Liver (tissue), 8 donors: ENCODE measurements at regions not wholly inside any gene's neighbourhood (a gene's known extent, or its start where the extent isn't known, plus 50 kb on each side); places are given as distances from the start of the nearest gene placed in this dataset.

Experiments used
- DNase-seq: peaks from one replicate; pipeline ENCODE4 v3.0.0-alpha.2; 2017; ENCODE audit warnings: low spot score
- H3K27ac ChIP-seq, 2 donors: one replicate each; pipeline ENCODE4 v1.7.0; 2013; ENCODE audit warnings: inconsistent platforms in 2 of 2, low read length in 2 of 2, control low read depth in 1 of 2, low read depth in 1 of 2, mild to moderate bottlenecking in 1 of 2
- H3K27me3 ChIP-seq, 4 donors: one replicate each; pipeline versions ENCODE4 v1.6.1 to v1.7.0; 2013; ENCODE audit warnings: low read length in 3 of 4, inconsistent platforms in 1 of 4, mild to moderate bottlenecking in 1 of 4, moderate library complexity in 1 of 4; ENCODE audit not compliant: control insufficient read depth in 4 of 4, insufficient read depth in 4 of 4
- H3K36me3 ChIP-seq, 4 donors: one replicate each; pipeline versions ENCODE4 v1.6.1 to v1.7.0; 2013; ENCODE audit warnings: low read length in 3 of 4, mild to moderate bottlenecking in 3 of 4, low read depth in 1 of 4, moderate library complexity in 1 of 4; ENCODE audit not compliant: control insufficient read depth in 4 of 4, insufficient read depth in 3 of 4
- H3K4me1 ChIP-seq, 4 donors: one replicate each; pipeline versions ENCODE4 v1.6.1 to v1.7.0; 2013; ENCODE audit warnings: low read length in 3 of 4, mild to moderate bottlenecking in 3 of 4, moderate library complexity in 1 of 4; ENCODE audit not compliant: control insufficient read depth in 4 of 4, insufficient read depth in 4 of 4
- H3K4me3 ChIP-seq, 3 donors: one replicate each; pipeline versions ENCODE4 v1.6.1 to v1.7.0; 2013; ENCODE audit warnings: low read length in 3 of 3, control low read depth in 1 of 3, low read depth in 1 of 3, mild to moderate bottlenecking in 1 of 3
- H3K9ac ChIP-seq, 2 donors: one replicate each; pipeline ENCODE4 v1.7.0; 2013; ENCODE audit warnings: low read length in 2 of 2, mild to moderate bottlenecking in 2 of 2, moderate library complexity in 2 of 2, control low read depth in 1 of 2, low read depth in 1 of 2
- H3K9me3 ChIP-seq, 4 donors: one replicate each; pipeline versions ENCODE4 v1.6.1 to v1.7.0; 2013; ENCODE audit warnings: low read length in 3 of 4; ENCODE audit not compliant: control insufficient read depth in 4 of 4
- ATF3 ChIP-seq: IDR thresholded peaks from 2 replicates; pipeline ENCODE4 v1.6.1; 2016; ENCODE audit warnings: antibody characterized with exemption
- CTCF ChIP-seq: fragments of 150-350 bp; IDR thresholded peaks from 2 replicates; pipeline ENCODE4 v1.5.1; 2017; ENCODE audit warnings: improper control_type of control experiment, low read depth, low read length; ENCODE audit not compliant: missing input control
- EGR1 ChIP-seq, 2 donors: IDR thresholded peaks; 2 replicates each; pipeline ENCODE4 v1.6.1; 2016 to 2018; ENCODE audit warnings: antibody characterized with exemption in 2 of 2, low read depth in 2 of 2
- FOXA1 ChIP-seq: IDR thresholded peaks from 2 replicates; pipeline ENCODE4 v1.6.1; 2016; ENCODE audit warnings: antibody characterized with exemption
- FOXA2 ChIP-seq: IDR thresholded peaks from 2 replicates; pipeline ENCODE4 v1.6.1; 2016; ENCODE audit warnings: antibody characterized with exemption
- GABPA ChIP-seq, 2 donors: IDR thresholded peaks in 1 of 2; conservative IDR thresholded peaks in 1 of 2; 2 replicates each; pipeline ENCODE4 v1.6.1; 2016; ENCODE audit warnings: antibody characterized with exemption in 2 of 2, mild to moderate bottlenecking in 1 of 2, moderate library complexity in 1 of 2
- HNF4A ChIP-seq, 2 donors: conservative IDR thresholded peaks; 2 replicates each; pipeline ENCODE4 v1.6.1; 2016; ENCODE audit warnings: antibody characterized with exemption in 2 of 2, mild to moderate bottlenecking in 2 of 2
- JUND ChIP-seq, 2 donors: IDR thresholded peaks; 2 replicates each; pipeline ENCODE4 v1.6.1; 2016; ENCODE audit warnings: antibody characterized with exemption in 2 of 2
- NR2F2 ChIP-seq: IDR thresholded peaks from 2 replicates; pipeline ENCODE4 v1.6.1; 2016; ENCODE audit warnings: antibody characterized with exemption
- RAD21 ChIP-seq, 2 donors: IDR thresholded peaks; 2 replicates each; pipeline ENCODE4 v1.6.1; 2016; ENCODE audit warnings: antibody characterized with exemption in 2 of 2, mild to moderate bottlenecking in 2 of 2
- REST ChIP-seq: IDR thresholded peaks from 2 replicates; pipeline ENCODE4 v1.6.1; 2016; ENCODE audit warnings: antibody characterized with exemption, mild to moderate bottlenecking
- RXRA ChIP-seq, 2 donors: IDR thresholded peaks; 2 replicates each; pipeline ENCODE4 v1.6.1; 2017 to 2018; ENCODE audit warnings: antibody characterized with exemption in 2 of 2, mild to moderate bottlenecking in 1 of 2
- SP1 ChIP-seq: IDR thresholded peaks from 2 replicates; pipeline ENCODE4 v1.6.1; 2018; ENCODE audit warnings: antibody characterized with exemption, mild to moderate bottlenecking
- TAF1 ChIP-seq: conservative IDR thresholded peaks from 2 replicates; pipeline ENCODE4 v1.6.1; 2016; ENCODE audit warnings: antibody characterized with exemption, mild to moderate bottlenecking
- YY1 ChIP-seq: IDR thresholded peaks from 2 replicates; pipeline ENCODE4 v1.6.1; 2016; ENCODE audit warnings: antibody characterized with exemption, mild to moderate bottlenecking
- WGBS: extraction: QIAGEN DNeasy Blood & Tissue Kit; methylation state at CpG from one replicate; pipeline ENCODE4 v1.1.7; 2013; 5-methylcytosine and 5-hydroxymethylcytosine counted together
- TF ChIP-seq, protein P1 (sequence below): IDR thresholded peaks from 2 replicates; pipeline ENCODE4 v1.6.1; 2016; ENCODE audit warnings: antibody characterized with exemption
- TF ChIP-seq, protein P2 (sequence below): IDR thresholded peaks from 2 replicates; pipeline ENCODE4 v1.6.1; 2016; ENCODE audit warnings: antibody characterized with exemption
- donor health status: healthy.
- donor health status: healthy.
- donor health status: healthy.
- donor health status: healthy.
- donor health status: healthy.

DNA sequence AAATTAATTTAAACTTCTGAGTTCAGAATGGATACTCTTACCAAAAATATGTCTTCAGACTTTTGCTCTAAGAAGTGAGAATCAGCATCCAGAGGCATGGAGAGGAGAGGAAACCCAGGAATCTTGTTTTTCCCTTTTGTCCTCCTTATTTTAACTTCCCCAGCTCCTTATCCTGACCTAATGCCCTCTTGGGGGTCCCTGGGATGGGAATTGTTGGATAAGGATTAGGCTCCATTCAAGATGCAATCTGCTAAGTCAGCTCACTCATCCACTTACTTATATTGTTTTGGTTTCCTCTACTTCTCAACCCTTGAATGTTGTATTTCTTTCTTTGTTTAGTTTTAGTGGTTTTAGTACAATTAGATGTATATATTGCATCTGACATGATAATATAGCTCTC, 208.4 kb upstream of the PCDH7 start (continued):
- no peak for TF ChIP-seq REST
- TF ChIP-seq HNF4A (conservative IDR thresholded peaks at IDR 0.05), result no peak
- TF ChIP-seq YY1, result no peak
- TF ChIP-seq FOXA2, result no peak
- no peak for TF ChIP-seq EGR1 (IDR thresholded peaks at IDR 0.05; ENCODE audit: low read depth in 2 of 2)
- TF ChIP-seq TAF1, result no peak
- no peak for TF ChIP-seq RXRA (IDR thresholded peaks at IDR 0.05)
- no peak for TF ChIP-seq RAD21 (IDR thresholded peaks at IDR 0.05)
- no peak for TF ChIP-seq SP1

DNA sequence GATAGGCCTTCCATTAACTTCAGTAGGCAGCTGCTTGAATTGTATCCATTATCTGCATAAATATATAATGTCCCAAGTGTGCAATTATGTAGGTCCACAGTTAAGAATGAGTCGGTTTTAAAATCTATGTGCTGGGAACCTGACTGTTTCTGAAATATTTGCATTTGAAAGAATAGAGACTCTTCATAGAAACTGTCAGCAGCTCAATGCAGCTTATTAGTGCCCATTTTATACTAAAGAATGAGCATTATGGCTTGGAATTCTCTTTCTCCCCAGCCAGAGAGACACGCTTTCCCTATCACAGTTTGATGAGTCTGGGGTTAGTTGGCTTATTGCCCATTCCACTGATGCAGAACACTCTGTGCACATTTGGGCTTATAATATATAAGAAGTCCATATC, 202.0 kb upstream of the PCDH7 start:
- TF ChIP-seq SP1 (no peak), JUND (IDR thresholded peaks at IDR 0.05) (no peak), EGR1 (IDR thresholded peaks at IDR 0.05; ENCODE audit: low read depth in 2 of 2) (no peak), REST (no peak), RXRA (IDR thresholded peaks at IDR 0.05) (no peak), FOXA1 (no peak), TAF1 (no peak), NR2F2 (no peak), CTCF (no peak), HNF4A (conservative IDR thresholded peaks at IDR 0.05) (no peak), ATF3 (no peak), GABPA (IDR thresholded peaks at IDR 0.05 in 1 of 2, conservative IDR thresholded peaks at IDR 0.05 in 1 of 2) (no peak)
- TF ChIP-seq, protein P1, sequence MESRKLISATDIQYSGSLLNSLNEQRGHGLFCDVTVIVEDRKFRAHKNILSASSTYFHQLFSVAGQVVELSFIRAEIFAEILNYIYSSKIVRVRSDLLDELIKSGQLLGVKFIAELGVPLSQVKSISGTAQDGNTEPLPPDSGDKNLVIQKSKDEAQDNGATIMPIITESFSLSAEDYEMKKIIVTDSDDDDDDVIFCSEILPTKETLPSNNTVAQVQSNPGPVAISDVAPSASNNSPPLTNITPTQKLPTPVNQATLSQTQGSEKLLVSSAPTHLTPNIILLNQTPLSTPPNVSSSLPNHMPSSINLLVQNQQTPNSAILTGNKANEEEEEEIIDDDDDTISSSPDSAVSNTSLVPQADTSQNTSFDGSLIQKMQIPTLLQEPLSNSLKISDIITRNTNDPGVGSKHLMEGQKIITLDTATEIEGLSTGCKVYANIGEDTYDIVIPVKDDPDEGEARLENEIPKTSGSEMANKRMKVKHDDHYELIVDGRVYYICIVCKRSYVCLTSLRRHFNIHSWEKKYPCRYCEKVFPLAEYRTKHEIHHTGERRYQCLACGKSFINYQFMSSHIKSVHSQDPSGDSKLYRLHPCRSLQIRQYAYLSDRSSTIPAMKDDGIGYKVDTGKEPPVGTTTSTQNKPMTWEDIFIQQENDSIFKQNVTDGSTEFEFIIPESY, result no peak
- TF ChIP-seq, protein P2, sequence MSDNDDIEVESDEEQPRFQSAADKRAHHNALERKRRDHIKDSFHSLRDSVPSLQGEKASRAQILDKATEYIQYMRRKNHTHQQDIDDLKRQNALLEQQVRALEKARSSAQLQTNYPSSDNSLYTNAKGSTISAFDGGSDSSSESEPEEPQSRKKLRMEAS, result no peak
- Histone ChIP-seq H3K27ac (no peak overlapping the region), H3K36me3 (no peaks in the 10 kb centered on the region), H3K9ac (no peak overlapping the region), H3K27me3 (no peaks in the 10 kb centered on the region), H3K9me3 (no peaks in the 10 kb centered on the region), H3K4me3 (no peak overlapping the region), H3K4me1 (no peaks in the 10 kb centered on the region)
- WGBS, result 62% methylated on average over 2 of the region's 2 CpGs
- DNase-seq, result no peak
